ENCODE measurements at regions not wholly inside any gene's neighbourhood (a gene's known extent, or its start where the extent isn't known, plus 50 kb on each side); places are given as distances from the start of the nearest gene placed in this dataset.

DNA sequence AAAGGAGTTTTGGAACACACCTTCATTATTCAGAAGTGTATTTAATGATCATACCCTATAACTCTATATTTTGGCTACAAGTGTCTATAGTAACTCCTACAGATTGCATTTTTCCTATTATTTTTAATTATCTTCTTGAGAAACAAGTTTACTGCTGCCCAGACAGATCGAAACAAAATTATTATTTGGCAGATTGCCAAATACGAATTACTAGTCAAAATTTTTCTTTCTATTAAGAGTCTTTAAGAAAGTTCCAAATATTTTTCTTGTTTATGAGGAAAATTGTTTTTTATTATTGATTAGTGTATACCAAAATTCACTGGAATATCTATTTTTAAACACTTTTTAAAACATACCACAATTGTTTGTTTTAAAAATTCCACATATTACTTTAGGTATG, 821.9 kb upstream of the SLC35B3 start:
- TF ChIP-seq, protein P1, sequence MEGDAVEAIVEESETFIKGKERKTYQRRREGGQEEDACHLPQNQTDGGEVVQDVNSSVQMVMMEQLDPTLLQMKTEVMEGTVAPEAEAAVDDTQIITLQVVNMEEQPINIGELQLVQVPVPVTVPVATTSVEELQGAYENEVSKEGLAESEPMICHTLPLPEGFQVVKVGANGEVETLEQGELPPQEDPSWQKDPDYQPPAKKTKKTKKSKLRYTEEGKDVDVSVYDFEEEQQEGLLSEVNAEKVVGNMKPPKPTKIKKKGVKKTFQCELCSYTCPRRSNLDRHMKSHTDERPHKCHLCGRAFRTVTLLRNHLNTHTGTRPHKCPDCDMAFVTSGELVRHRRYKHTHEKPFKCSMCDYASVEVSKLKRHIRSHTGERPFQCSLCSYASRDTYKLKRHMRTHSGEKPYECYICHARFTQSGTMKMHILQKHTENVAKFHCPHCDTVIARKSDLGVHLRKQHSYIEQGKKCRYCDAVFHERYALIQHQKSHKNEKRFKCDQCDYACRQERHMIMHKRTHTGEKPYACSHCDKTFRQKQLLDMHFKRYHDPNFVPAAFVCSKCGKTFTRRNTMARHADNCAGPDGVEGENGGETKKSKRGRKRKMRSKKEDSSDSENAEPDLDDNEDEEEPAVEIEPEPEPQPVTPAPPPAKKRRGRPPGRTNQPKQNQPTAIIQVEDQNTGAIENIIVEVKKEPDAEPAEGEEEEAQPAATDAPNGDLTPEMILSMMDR (IDR thresholded peaks at IDR 0.05 in 8 of 11, conservative IDR thresholded peaks at IDR 0.05 in 3 of 11) = no peak
- TF ChIP-seq POLR2AphosphoS5 (IDR thresholded peaks at IDR 0.05) (no peak), POLR2A (IDR thresholded peaks at IDR 0.05) (no peak)

Measured in spleen (tissue), 7 donors.